ENCODE measurements at regions not wholly inside any gene's neighbourhood (a gene's known extent, or its start where the extent isn't known, plus 50 kb on each side); places are given as distances from the start of the nearest gene placed in this dataset.

DNA sequence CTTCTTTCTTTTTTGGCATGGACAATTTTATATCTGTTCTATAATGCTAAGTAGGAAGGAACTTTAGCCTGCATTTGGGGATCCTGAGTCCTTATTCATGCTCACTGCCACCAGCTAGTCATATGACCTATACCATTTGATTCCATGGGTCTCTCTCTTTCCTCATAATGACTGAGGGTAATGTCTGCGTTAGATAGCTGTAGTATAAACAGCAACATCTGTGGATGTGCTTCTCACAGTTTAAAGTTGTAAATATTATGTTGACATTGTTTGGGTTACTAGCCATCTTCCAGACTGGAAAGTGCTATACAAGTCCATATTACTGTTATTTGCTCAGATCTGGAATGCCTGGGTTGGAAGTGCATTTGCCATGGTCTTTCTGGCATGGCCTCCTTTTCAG lies 274.9 kb upstream of the SEMA6D start:
- ChIA-PET POLR2A (no interaction called here), CTCF (ENCODE audit: unreplicated experiment) (no interaction called here)
- Histone ChIP-seq H3K9me2 (ENCODE audit: insufficient read depth, low read length) (no peaks in the 10 kb centered on the region), H2AFZ (ENCODE audit: low read length) (no peak overlapping the region), H3K9me3 (ENCODE audit: low read length) (no peaks in the 10 kb centered on the region), H3K79me2 (ENCODE audit: insufficient read depth, low read depth, low read length) (no peaks in the 10 kb centered on the region), H3K27ac (ENCODE audit: low read depth, low read length, poor library complexity, severe bottlenecking) (no peak overlapping the region), H4K20me1 (ENCODE audit: insufficient read depth, low read length) (no peaks in the 10 kb centered on the region), H3K4me1 (ENCODE audit: insufficient read depth, low read length, poor library complexity, severe bottlenecking) (no peaks in the 10 kb centered on the region), H3K4me2 (ENCODE audit: low read length) (no peak overlapping the region), H3K36me3 (ENCODE audit: insufficient read depth, low read length) (no peaks in the 10 kb centered on the region), H3K4me3 (ENCODE audit: low read depth, low read length, poor library complexity, severe bottlenecking) (no peak overlapping the region)
- intact Hi-C loops (cut with micrococcal nuclease; ENCODE audit: unreplicated experiment), result no loop called here
- no peak for TF ChIP-seq EZH2phosphoT487 (IDR thresholded peaks at IDR 0.05; ENCODE audit: borderline replicate concordance, low read depth, low read length)
- TF ChIP-seq, protein P1, sequence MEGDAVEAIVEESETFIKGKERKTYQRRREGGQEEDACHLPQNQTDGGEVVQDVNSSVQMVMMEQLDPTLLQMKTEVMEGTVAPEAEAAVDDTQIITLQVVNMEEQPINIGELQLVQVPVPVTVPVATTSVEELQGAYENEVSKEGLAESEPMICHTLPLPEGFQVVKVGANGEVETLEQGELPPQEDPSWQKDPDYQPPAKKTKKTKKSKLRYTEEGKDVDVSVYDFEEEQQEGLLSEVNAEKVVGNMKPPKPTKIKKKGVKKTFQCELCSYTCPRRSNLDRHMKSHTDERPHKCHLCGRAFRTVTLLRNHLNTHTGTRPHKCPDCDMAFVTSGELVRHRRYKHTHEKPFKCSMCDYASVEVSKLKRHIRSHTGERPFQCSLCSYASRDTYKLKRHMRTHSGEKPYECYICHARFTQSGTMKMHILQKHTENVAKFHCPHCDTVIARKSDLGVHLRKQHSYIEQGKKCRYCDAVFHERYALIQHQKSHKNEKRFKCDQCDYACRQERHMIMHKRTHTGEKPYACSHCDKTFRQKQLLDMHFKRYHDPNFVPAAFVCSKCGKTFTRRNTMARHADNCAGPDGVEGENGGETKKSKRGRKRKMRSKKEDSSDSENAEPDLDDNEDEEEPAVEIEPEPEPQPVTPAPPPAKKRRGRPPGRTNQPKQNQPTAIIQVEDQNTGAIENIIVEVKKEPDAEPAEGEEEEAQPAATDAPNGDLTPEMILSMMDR (conservative IDR thresholded peaks at IDR 0.05; ENCODE audit: low read length), result no peak
- DNase-seq (ENCODE audit: low spot score), result no peak
- BruUV-seq (replicated peaks), result no TSS peak

DNA sequence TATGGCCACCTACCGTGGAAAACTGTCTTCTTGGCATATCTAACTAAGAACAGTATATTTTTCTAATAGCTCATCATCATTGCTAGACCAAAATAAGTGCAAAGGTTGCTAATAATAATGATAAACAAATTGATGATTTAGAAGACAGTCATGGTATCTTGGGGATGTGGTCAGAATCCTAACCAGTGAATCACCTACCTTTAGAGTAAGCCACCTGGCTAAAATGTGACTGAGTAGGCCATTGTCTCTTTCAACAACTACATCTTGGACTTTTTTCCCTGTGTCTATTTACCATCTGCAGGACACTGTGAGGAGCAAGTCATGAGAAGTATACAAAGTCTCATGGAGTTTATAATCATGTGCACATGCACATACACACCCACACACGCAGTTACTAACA lies 273.5 kb upstream of the SEMA6D start:
- no TSS peak for BruUV-seq (replicated peaks)

DNA sequence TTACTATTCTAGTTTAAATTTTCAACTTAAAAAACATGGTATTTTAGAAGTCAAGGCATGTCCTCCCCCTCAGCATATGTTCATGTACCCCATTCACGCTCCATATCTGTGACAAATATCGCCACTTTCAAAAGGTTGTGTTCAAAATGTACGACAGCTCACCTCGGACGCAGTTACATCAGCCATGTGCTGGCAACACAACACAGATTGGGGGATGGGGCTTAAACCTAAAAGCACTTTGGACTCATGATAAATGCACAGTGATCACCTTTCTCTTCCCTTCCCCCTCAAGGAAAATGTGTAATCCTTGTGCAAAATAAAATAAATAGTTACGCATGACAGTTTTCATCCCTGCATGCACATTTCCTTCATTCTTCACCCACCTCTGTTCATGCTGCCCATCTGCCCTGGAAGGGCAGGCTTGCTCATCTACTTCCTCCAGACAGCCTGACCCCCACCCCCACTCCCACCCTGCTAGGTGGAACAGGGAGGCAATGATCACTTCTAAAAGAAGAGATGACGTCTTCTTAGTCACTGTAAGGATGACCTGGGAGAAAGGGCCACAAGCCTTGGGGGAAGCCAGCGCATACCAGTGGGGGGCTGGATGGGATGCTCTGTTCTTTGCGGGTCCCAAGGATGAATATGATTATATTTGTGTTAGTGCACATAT lies 271.4 kb upstream of the SEMA6D start:
- no TSS peak for BruUV-seq (replicated peaks)
- no peak overlapping the region for H3K27ac ChIP-seq (ENCODE audit: low read depth, low read length, poor library complexity, severe bottlenecking)
- no peaks in the 10 kb centered on the region for H3K79me2 ChIP-seq (ENCODE audit: insufficient read depth, low read depth, low read length)
- H2AFZ ChIP-seq (ENCODE audit: low read length), result no peak overlapping the region
- H4K20me1 ChIP-seq (ENCODE audit: insufficient read depth, low read length), result no peaks in the 10 kb centered on the region
- no peaks in the 10 kb centered on the region for H3K9me2 ChIP-seq (ENCODE audit: insufficient read depth, low read length)
- DNase-seq (ENCODE audit: low spot score), result no peak
- POLR2A ChIA-PET, result no interaction called here
- H3K9me3 ChIP-seq (ENCODE audit: low read length), result no peaks in the 10 kb centered on the region
- H3K4me3 ChIP-seq (ENCODE audit: low read depth, low read length, poor library complexity, severe bottlenecking), result no peak overlapping the region
- TF ChIP-seq EZH2phosphoT487 (IDR thresholded peaks at IDR 0.05; ENCODE audit: borderline replicate concordance, low read depth, low read length), result no peak
- TF ChIP-seq, protein P1 (conservative IDR thresholded peaks at IDR 0.05; ENCODE audit: low read length), result no peak
- intact Hi-C loops (cut with micrococcal nuclease; ENCODE audit: unreplicated experiment), result no loop called here
- CTCF ChIA-PET (ENCODE audit: unreplicated experiment), result no interaction called here
- H3K4me2 ChIP-seq (ENCODE audit: low read length), result no peak overlapping the region
- no peaks in the 10 kb centered on the region for H3K4me1 ChIP-seq (ENCODE audit: insufficient read depth, low read length, poor library complexity, severe bottlenecking)
- no peaks in the 10 kb centered on the region for H3K36me3 ChIP-seq (ENCODE audit: insufficient read depth, low read length)

More for the DNA sequence above, 273.5 kb upstream of the SEMA6D start:
- POLR2A ChIA-PET, result no interaction called here
- Histone ChIP-seq H3K27ac (ENCODE audit: low read depth, low read length, poor library complexity, severe bottlenecking) (no peak overlapping the region), H3K9me2 (ENCODE audit: insufficient read depth, low read length) (no peaks in the 10 kb centered on the region), H2AFZ (ENCODE audit: low read length) (no peak overlapping the region), H3K4me3 (ENCODE audit: low read depth, low read length, poor library complexity, severe bottlenecking) (no peak overlapping the region), H3K4me2 (ENCODE audit: low read length) (no peak overlapping the region), H3K79me2 (ENCODE audit: insufficient read depth, low read depth, low read length) (no peaks in the 10 kb centered on the region), H4K20me1 (ENCODE audit: insufficient read depth, low read length) (no peaks in the 10 kb centered on the region), H3K4me1 (ENCODE audit: insufficient read depth, low read length, poor library complexity, severe bottlenecking) (no peaks in the 10 kb centered on the region), H3K9me3 (ENCODE audit: low read length) (no peaks in the 10 kb centered on the region), H3K36me3 (ENCODE audit: insufficient read depth, low read length) (no peaks in the 10 kb centered on the region)
- intact Hi-C loops (cut with micrococcal nuclease; ENCODE audit: unreplicated experiment), result no loop called here
- CTCF ChIA-PET (ENCODE audit: unreplicated experiment), result no interaction called here
- TF ChIP-seq, protein P1 (conservative IDR thresholded peaks at IDR 0.05; ENCODE audit: low read length), result no peak
- TF ChIP-seq EZH2phosphoT487 (IDR thresholded peaks at IDR 0.05; ENCODE audit: borderline replicate concordance, low read depth, low read length), result no peak
- no peak for DNase-seq (ENCODE audit: low spot score)

Measured in OCI-LY7 (cell line).